ENCODE measurements at regions not wholly inside any gene's neighbourhood (a gene's known extent, or its start where the extent isn't known, plus 50 kb on each side); places are given as distances from the start of the nearest gene placed in this dataset.

DNA sequence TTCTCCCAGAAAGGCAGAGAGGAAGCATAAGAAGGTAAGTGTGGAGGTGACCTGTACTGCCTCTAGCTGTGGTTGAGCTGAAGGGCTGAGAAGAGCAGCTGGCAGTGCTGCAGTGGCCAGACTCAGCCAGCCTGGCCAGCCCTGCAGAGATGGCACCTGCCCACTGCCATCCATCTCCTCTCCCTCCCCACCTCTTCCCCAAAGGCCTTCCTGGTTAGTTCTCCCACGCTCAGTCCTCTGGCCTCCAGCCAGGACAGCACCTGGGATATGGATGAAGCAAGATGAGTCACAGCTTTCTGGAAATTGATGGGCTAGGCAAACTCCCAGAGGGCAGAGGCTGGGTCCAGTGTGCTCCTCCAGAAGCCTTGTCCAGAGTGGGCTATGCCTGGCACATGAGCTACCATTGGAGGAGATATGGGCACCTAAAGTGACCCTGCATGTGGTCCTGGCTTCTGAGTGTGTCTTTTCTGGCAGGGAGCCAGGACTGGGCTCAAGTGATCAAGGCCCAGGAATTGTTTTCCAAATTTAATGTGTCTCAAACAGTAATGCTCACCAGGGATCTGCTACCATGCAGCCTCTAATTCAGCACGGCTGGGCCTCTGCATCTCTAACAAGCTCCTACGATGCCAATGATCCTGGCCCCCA, 81.0 kb upstream of the CACUL1 start:
- DNase-seq (ENCODE audit: low read depth in 2 of 3, low spot score in 2 of 3): no peak

GRCh38 chr10:118838364-118838763, 83.6 kb upstream of the CACUL1 start:
- no peak for DNase-seq (ENCODE audit: low read depth in 2 of 3, low spot score in 2 of 3)

GRCh38 chr10:118839348-118839747, 84.6 kb upstream of the CACUL1 start:
- DNase-seq (ENCODE audit: low read depth in 2 of 3, low spot score in 2 of 3): no peak

DNA sequence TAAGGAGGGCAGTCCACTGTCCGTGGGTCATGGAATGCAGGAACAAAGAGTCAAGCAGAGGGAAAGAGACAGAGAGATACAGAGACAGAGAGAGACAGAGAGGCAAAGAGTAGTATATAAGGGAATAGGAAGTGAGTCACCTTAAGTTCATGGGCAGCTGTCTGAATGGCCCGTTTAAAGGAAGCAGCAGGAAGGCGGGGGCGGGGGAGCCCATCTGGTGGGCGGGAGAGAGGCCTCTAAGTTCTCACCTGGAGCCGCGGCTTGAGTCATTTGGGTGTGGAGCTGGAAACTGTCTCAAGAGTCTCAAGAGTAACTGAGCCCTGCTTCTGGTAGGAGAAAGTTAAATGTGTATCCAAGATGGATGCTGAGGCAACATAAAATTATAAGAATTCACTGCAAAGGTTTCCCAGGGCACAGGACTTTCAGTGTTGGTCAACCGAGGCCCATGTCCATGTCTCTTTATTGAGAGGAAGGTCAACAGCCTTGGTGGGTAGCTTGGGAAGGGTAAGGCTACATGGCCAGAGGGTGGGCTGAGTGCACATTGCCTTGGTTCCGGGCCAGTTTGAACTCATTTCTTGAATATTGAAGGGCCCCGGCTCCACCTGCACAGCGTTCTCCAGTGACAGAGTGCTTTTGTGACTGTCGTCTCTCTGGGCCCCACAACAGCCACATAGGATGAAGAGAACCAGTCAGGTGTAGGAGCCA, 85.5 kb upstream of the CACUL1 start:
- peak in 2 of 3 experiments; percentile 11 to 36 for DNase-seq (ENCODE audit: low read depth in 2 of 3, low spot score in 2 of 3)

GRCh38 chr10:118840776-118841468, 86.2 kb upstream of the CACUL1 start:
- no peak for DNase-seq (ENCODE audit: low read depth in 2 of 3, low spot score in 2 of 3)

GRCh38 chr10:118841881-118842605, 87.3 kb upstream of the CACUL1 start:
- DNase-seq (ENCODE audit: low read depth in 2 of 3, low spot score in 2 of 3): no peak

- DNase-seq (ENCODE audit: low read depth in 2 of 3, low spot score in 2 of 3): no peak
Observed at GRCh38 chr10:118842843-118843624, 88.3 kb upstream of the CACUL1 start.

DNA sequence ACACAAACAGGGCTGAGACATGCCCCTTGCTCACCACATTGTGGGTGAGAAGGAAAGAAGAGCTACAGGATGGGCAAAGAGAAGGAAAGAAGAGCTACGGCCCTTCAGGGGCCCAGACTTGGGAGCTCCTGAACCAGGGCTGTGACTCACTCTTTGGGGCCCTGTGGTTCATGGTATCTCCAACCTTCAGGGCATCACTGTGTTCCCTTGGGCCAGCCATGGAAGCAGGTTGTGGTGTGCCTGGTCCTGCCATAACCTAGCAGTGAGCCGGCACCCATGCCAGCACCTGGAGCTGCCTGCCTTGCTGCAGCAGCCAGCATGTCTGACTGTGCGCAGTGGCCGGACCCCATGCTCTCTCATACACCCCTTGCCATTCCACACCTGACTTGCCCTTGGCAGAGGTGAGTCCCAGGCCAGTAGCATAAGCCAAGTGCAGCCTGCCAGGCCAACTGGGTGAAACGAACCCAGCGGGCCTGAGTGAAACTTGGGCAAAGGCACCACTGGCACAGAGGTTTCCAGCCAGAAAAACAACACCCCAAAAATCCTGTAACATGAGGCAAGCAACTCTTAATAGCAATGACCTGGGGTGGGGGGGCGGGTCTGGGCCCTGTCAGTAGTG, 89.0 kb upstream of the CACUL1 start:
- DNase-seq (ENCODE audit: low read depth in 2 of 3, low spot score in 2 of 3): no peak

DNA sequence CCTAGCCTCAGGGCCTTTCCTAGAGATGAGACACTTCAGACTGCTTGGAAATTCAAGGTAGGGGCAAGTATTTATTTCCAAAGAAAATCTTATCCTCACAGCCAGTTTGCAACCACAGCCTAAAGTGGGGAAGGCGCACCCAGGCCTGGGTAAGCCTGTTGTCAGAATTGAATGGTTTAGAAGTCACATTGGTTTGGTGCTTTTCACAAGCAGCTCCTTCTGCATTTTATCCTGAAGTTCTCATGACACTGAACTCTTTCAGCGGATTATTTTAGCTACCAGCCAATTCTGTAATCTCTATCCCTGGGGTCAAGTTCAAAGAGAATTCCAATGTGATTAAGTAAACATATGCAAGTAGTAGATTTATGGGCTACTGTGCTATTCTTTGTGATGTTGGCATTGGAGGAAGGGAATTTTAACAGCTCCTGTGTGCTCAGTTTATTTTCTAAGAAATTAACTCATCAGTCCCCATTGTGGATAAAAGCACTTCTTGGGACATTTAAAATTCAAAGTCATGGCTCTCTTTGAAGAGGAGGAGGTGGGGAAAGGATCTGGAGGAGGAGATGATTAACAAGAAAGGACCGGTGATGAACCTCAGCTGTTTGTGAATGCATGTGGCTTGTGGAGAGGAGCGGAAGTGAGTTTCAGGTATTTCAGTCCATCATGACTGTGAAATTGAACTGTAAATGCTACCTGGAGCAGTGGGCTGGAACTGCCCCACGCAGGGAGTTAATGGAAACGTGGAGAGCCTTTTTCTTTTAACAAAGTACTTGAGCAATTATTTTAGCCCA, 90.2 kb upstream of the CACUL1 start:
- no peak for DNase-seq (ENCODE audit: low read depth in 2 of 3, low spot score in 2 of 3)

GRCh38 chr10:118845776-118846175, 91.0 kb upstream of the CACUL1 start:
- DNase-seq (ENCODE audit: low read depth in 2 of 3, low spot score in 2 of 3): no peak

DNA sequence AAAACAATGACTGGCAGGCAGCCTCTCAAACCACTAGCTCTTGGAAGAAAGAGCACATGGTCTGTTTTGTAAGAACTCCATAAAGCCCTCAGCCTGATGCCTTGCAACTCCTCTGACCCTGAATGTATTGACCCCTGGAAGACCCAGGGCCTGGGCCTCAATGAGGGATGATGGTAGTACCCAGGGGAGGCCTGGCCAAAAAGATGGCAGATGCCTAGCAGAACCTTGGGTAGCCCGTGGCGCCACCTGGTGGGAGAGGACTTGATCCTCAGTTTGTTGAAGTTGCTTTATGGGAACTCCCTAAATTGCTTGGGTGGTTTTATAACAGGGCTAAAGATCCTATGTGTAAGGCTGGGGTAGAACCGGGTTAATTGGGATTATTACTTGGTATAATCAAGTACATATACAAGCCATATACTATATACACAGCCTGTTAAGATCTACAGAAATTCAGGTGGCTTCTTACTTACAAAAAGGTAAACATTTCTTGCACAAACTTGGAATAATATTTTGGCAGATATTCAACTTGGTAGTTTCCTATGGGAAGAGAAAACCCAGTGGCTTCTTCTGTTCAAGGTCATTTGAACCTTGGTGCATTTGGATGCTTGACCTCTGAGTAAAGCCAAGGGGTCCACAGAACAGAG, 95.8 kb upstream of the CACUL1 start:
- DNase-seq (ENCODE audit: low read depth in 2 of 3, low spot score in 2 of 3): peak; percentile 49 to 64 (median 55)

- no peak for DNase-seq (ENCODE audit: low read depth in 2 of 3, low spot score in 2 of 3)
Observed at GRCh38 chr10:118851062-118852035, 96.6 kb upstream of the CACUL1 start.

GRCh38 chr10:118853916-118854315, 99.1 kb upstream of the CACUL1 start:
- no peak for DNase-seq (ENCODE audit: low read depth in 2 of 3, low spot score in 2 of 3)

GRCh38 chr10:118856106-118856505, 101.3 kb upstream of the CACUL1 start:
- DNase-seq (ENCODE audit: low read depth in 2 of 3, low spot score in 2 of 3): no peak

DNA sequence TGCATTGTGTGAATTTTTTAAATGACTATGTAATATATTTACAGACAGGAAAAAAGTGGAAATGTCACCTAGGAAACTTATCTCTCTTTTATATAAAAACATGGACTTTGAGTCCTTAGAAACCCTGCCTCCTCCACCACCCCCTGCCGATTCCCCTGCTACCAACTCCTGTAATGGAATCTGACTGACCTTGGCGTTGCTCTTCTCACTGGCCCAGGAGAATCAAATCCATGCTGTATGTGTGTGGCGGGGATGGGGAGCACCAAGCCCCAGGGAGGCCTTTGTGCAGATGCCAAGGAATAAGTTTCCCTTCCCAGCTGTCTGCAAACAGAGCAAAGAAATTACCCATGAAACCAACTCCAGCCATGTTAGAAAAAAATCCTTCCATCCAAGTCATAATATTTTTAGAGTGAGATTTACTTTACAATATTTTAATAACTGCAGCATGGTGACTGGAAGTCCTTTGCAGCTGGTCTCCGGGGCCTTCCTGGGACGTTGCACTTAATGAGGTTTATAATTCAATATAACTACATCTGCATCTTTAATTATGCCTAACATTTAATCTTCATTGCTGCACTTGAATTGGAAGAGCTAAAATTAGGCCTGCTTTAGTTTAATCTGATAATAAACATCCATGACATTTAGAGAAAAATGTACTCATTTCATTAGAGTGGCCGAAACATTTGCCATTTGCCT, 111.4 kb upstream of the CACUL1 start:
- no peak for DNase-seq (ENCODE audit: low read depth in 2 of 3, low spot score in 2 of 3)

GRCh38 chr10:118867768-118868167, 113.0 kb upstream of the CACUL1 start:
- no peak for DNase-seq (ENCODE audit: low read depth in 2 of 3, low spot score in 2 of 3)

DNA sequence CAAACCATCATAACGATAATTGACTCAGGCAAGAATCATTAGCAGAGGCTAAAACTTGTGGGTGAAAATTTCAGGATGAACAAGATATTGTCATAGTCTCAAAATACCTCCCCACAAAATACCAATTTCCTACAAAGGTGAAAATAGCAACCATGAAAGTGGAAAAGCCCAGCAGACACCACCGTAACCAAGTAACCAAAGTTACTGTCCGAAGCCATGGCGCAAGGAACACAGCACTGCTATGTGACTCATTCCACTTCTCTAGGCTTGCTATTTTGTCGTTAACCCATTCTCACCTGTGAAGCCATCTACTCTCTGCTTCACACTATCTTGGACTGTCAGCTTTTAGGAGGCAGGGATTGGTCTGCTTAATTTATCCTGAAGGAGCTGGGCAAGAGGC, 113.8 kb upstream of the CACUL1 start:
- no peak for DNase-seq (ENCODE audit: low read depth in 2 of 3, low spot score in 2 of 3)
